Upper lobe of left lung (tissue), 4 donors: ENCODE measurements at regions not wholly inside any gene's neighbourhood (a gene's known extent, or its start where the extent isn't known, plus 50 kb on each side); places are given as distances from the start of the nearest gene placed in this dataset.

Experiments used
- CTCF ChIP-seq, 6 experiments: fragments of 450-650 bp in 4 of 6; fragments of 200-600 bp in 2 of 6; sonication (generic) in 2 of 6; IDR thresholded peaks; one replicate each; pipeline ENCODE4 v1.5.1; 2016 to 2019; ENCODE audit warnings: antibody characterized with exemption in 6 of 6
- EP300 ChIP-seq, 4 donors: sonication (generic); formaldehyde crosslinking; IDR thresholded peaks; one replicate each; pipeline ENCODE4 v1.5.1; 2017; ENCODE audit warnings: antibody characterized with exemption in 4 of 4, control low read depth in 2 of 4
- POLR2A ChIP-seq, 4 donors: fragments of 450-650 bp; IDR thresholded peaks; one replicate each; pipeline ENCODE4 v1.5.1; 2016 to 2017; ENCODE audit warnings: antibody characterized with exemption in 4 of 4, mild to moderate bottlenecking in 2 of 4
- POLR2AphosphoS5 ChIP-seq, 2 donors: sonication (generic); formaldehyde crosslinking; IDR thresholded peaks; one replicate each; pipeline ENCODE4 v1.5.1; 2017; ENCODE audit warnings: antibody characterized with exemption in 2 of 2

- TF ChIP-seq CTCF (IDR thresholded peaks at IDR 0.05), result no peak
- no peak for TF ChIP-seq POLR2A (IDR thresholded peaks at IDR 0.05)
- TF ChIP-seq POLR2AphosphoS5 (IDR thresholded peaks at IDR 0.05), result no peak
- TF ChIP-seq EP300 (IDR thresholded peaks at IDR 0.05), result no peak
Observed at GRCh38 chr2:104965900-104966299, 72.0 kb upstream of the MRPS9 start.
